Psoas muscle (tissue), 7 donors: ENCODE measurements at regions not wholly inside any gene's neighbourhood (a gene's known extent, or its start where the extent isn't known, plus 50 kb on each side); places are given as distances from the start of the nearest gene placed in this dataset.

Experiments
- ATAC-seq, 4 donors: fragments of 200-7000 bp; cut with Tn5 transposase; one replicate each; pipeline ENCODE4 v1.9.1; 2020; ENCODE audit warnings: moderate library complexity in 3 of 4, mild to moderate bottlenecking in 2 of 4
- DNase-seq, 2 donors: peaks; one replicate each; pipeline ENCODE4 v3.0.0-alpha.2; 2020
- H3K27ac ChIP-seq: fragments of 200-600 bp; one replicate; pipeline ENCODE4 v1.8.0; 2022
- H3K27me3 ChIP-seq, 3 donors: fragments of 200-600 bp in 1 of 3; one replicate each; pipeline versions ENCODE4 v1.6.1 to v1.8.0; 2013 to 2022; ENCODE audit warnings: low read length in 2 of 3, mild to moderate bottlenecking in 2 of 3, moderate library complexity in 1 of 3; ENCODE audit not compliant: insufficient read depth in 3 of 3
- H3K36me3 ChIP-seq, 2 donors: fragments of 200-600 bp in 1 of 2; one replicate each; pipeline versions ENCODE4 v1.6.1 to v1.8.0; 2013 to 2022; ENCODE audit warnings: low read depth in 1 of 2, mild to moderate bottlenecking in 1 of 2, moderate library complexity in 1 of 2; ENCODE audit not compliant: insufficient read depth in 1 of 2
- H3K4me1 ChIP-seq: fragments of 200-600 bp; one replicate; pipeline ENCODE4 v1.8.0; 2022
- H3K4me3 ChIP-seq: fragments of 200-600 bp; one replicate; pipeline ENCODE4 v1.8.0; 2022; ENCODE audit warnings: mild to moderate bottlenecking
- H3K9me3 ChIP-seq: fragments of 200-600 bp; one replicate; pipeline ENCODE4 v1.8.0; 2022
- WGBS, 3 donors: extraction: QIAGEN DNeasy Blood & Tissue Kit; methylation state at CpG; one replicate each; pipeline versions ENCODE4 v1.1.6 to v1.1.7; 2013; 5-methylcytosine and 5-hydroxymethylcytosine counted together
- intact Hi-C, 2 donors: fragments of 100-400 bp; cut with DNase I; formaldehyde crosslinking; loops; one replicate each; pipeline versions ENCODE4 v1.11.0 to v1.14.2; 2022
- TF ChIP-seq, protein P1 (sequence below): fragments of 200-600 bp; IDR thresholded peaks from one replicate; pipeline ENCODE4 v1.8.0; 2022; ENCODE audit warnings: antibody characterized with exemption
- donor health status: healthy with polysubstance abuse.
- donor health status: DM: no; HTN: no; CAD: no; lungs with moderate emphysema.
- donor health status: Bipolar disorder and iron deficiency.
- donor health status: healthy.
- donor health status: DM: yes; HTN: yes; CAD: no.
- donor health status: DM: no; HTN: no; CAD: no.
- donor health status: DM: yes; HTN: yes; CAD: no.

- Histone ChIP-seq H3K27ac (no peak overlapping the region), H3K4me1 (no peaks in the 10 kb centered on the region), H3K9me3 (no peaks in the 10 kb centered on the region), H3K27me3 (no peaks in the 10 kb centered on the region), H3K4me3 (no peak overlapping the region), H3K36me3 (no peaks in the 10 kb centered on the region)
- WGBS, 3 donors, result 41 to 50% (median 46%) methylated on average over 1 of the region's 1 CpG
- TF ChIP-seq, protein P1, sequence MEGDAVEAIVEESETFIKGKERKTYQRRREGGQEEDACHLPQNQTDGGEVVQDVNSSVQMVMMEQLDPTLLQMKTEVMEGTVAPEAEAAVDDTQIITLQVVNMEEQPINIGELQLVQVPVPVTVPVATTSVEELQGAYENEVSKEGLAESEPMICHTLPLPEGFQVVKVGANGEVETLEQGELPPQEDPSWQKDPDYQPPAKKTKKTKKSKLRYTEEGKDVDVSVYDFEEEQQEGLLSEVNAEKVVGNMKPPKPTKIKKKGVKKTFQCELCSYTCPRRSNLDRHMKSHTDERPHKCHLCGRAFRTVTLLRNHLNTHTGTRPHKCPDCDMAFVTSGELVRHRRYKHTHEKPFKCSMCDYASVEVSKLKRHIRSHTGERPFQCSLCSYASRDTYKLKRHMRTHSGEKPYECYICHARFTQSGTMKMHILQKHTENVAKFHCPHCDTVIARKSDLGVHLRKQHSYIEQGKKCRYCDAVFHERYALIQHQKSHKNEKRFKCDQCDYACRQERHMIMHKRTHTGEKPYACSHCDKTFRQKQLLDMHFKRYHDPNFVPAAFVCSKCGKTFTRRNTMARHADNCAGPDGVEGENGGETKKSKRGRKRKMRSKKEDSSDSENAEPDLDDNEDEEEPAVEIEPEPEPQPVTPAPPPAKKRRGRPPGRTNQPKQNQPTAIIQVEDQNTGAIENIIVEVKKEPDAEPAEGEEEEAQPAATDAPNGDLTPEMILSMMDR, result no peak
- ATAC-seq (no peak), DNase-seq (no peak)
- intact Hi-C loops, result no loop called here
These were observed 169.1 kb downstream of the KCTD12 start for GRCh38 chr13:76717092-76717491.

- ATAC-seq (no peak), DNase-seq (no peak)
- intact Hi-C loops, result no loop called here
- 69 to 71% (median 70%) methylated on average over 5 of the region's 5 CpGs for WGBS, 3 donors
- Histone ChIP-seq H3K27ac (no peak overlapping the region), H3K4me1 (no peaks in the 10 kb centered on the region), H3K9me3 (no peaks in the 10 kb centered on the region), H3K4me3 (no peak overlapping the region), H3K36me3 (no peaks in the 10 kb centered on the region), H3K27me3 (no peaks in the 10 kb centered on the region)
- TF ChIP-seq, protein P1, result no peak
These were observed 170.6 kb downstream of the KCTD12 start for GRCh38 chr13:76715621-76716020.

GRCh38 chr13:76715075-76715474, 171.1 kb downstream of the KCTD12 start:
- TF ChIP-seq, protein P1, result no peak
- intact Hi-C loops, result no loop called here
- DNase-seq, result no peak
- Histone ChIP-seq H3K27ac (no peak overlapping the region), H3K36me3 (no peaks in the 10 kb centered on the region), H3K4me1 (no peaks in the 10 kb centered on the region), H3K4me3 (no peak overlapping the region), H3K27me3 (no peaks in the 10 kb centered on the region), H3K9me3 (no peaks in the 10 kb centered on the region)
- WGBS, 3 donors, result 51 to 61% (median 54%) methylated on average over 4 of the region's 4 CpGs
- ATAC-seq, result no peak

DNA sequence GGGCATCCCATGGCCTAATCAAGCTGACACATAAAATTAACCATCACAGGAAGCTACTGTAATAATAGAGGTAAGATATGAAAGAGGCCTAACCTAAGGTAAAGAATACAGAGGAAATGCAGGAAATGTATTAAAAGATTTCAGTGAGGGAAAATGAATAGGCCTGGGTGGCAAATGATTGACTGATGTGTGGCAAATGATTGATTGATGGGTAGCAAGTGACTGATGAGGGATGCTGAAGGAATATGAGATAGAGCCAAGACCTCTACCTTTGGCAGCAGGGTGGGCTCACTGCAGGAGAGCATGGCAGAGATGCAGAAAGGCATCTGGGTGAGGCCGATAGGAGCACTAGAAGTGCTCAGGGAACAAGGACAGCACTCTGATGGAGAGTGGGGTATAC, 172.9 kb downstream of the KCTD12 start:
- ATAC-seq (no peak), DNase-seq (no peak)
- Histone ChIP-seq H3K9me3 (no peaks in the 10 kb centered on the region), H3K27me3 (no peaks in the 10 kb centered on the region), H3K4me1 (no peaks in the 10 kb centered on the region), H3K36me3 (no peaks in the 10 kb centered on the region), H3K27ac (no peak overlapping the region), H3K4me3 (no peak overlapping the region)
- TF ChIP-seq, protein P1, result no peak
- WGBS, 3 donors, result 86 to 100% (median 100%) methylated on average over 1 of the region's 1 CpG
- intact Hi-C loops, result no loop called here

- WGBS, 3 donors, result 21 to 43% (median 26%) methylated on average over 3 of the region's 3 CpGs
- DNase-seq, result peak in 1 of 2 donors; percentile 15
- Histone ChIP-seq H3K9me3 (no peaks in the 10 kb centered on the region), H3K27ac (peak overlapping the region; percentile 21), H3K36me3 (no peaks in the 10 kb centered on the region), H3K4me1 (no peaks in the 10 kb centered on the region), H3K4me3 (no peak overlapping the region), H3K27me3 (no peaks in the 10 kb centered on the region)
- TF ChIP-seq, protein P1, result no peak
- peak; percentile 43 to 82 (median 74) for ATAC-seq
- intact Hi-C loops, result no loop called here
These were observed 174.5 kb downstream of the KCTD12 start for GRCh38 chr13:76711550-76712182.
